ENCODE measurements at regions not wholly inside any gene's neighbourhood (a gene's known extent, or its start where the extent isn't known, plus 50 kb on each side); places are given as distances from the start of the nearest gene placed in this dataset.
A peak's percentile ranks its signal among the peaks of the same experiment; 100 is the strongest.

- Histone ChIP-seq H3K27ac (ENCODE audit: insufficient read depth, low read length) (no peak overlapping the region), H2BK120ac (ENCODE audit: low read depth, low read length) (no peak overlapping the region), H2AFZ (replicated peaks; ENCODE audit: low read length, poor library complexity) (no peak overlapping the region), H3K4me2 (ENCODE audit: low read depth, low read length) (no peak overlapping the region), H4K8ac (ENCODE audit: low read depth in 2 of 2, low read length in 2 of 2) (no peak overlapping the region), H3K9me1 (ENCODE audit: insufficient read depth, low read length) (no peaks in the 10 kb centered on the region), H3K4ac (ENCODE audit: low read depth, low read length) (no peak overlapping the region), H4K20me1 (ENCODE audit: insufficient read depth, low read length) (no peaks in the 10 kb centered on the region), H2AK5ac (ENCODE audit: low read depth, low read length) (no peak overlapping the region), H3K18ac (ENCODE audit: low read depth, low read length) (no peak overlapping the region), H3K14ac (replicated peaks; ENCODE audit: low read depth, low read length) (no peak overlapping the region), H3K79me1 (ENCODE audit: low read depth in 1 of 2, low read length in 2 of 2) (no peaks in the 10 kb centered on the region), H4K91ac (ENCODE audit: insufficient read depth, low read depth, low read length) (no peak overlapping the region), H3K4me1 (ENCODE audit: control insufficient read depth, insufficient read depth, low read length) (no peaks in the 10 kb centered on the region), H2AK9ac (replicated peaks; ENCODE audit: low read depth, low read length, poor library complexity) (no peak overlapping the region), H3K23ac (ENCODE audit: low read depth, low read length) (no peak overlapping the region), H3K9me3 (ENCODE audit: control insufficient read depth, insufficient read depth, low read length) (no peaks in the 10 kb centered on the region), H3K36me3 (ENCODE audit: control insufficient read depth, insufficient read depth, low read length) (no peaks in the 10 kb centered on the region), H2BK15ac (ENCODE audit: low read depth, low read length) (no peak overlapping the region), H3K4me3 (ENCODE audit: insufficient read depth, low read depth, low read length) (no peak overlapping the region), H3K27me3 (ENCODE audit: control insufficient read depth, insufficient read depth, low read length) (no peaks in the 10 kb centered on the region), H3K56ac (ENCODE audit: extremely low read depth, insufficient read depth, low read length) (no peak overlapping the region), H3K9ac (ENCODE audit: low read depth, low read length) (no peak overlapping the region), H2BK5ac (ENCODE audit: low read depth, low read length, poor library complexity, severe bottlenecking) (no peak overlapping the region), H4K5ac (ENCODE audit: low read depth, low read length) (no peak overlapping the region), H2BK20ac (ENCODE audit: low read depth, low read length) (no peak overlapping the region)
- POLR2A ChIA-PET (ENCODE audit: unreplicated experiment), result no interaction called here
- in situ Hi-C loops (cut with MboI; ENCODE audit: low sequenced_read_pairs) (no loop called here), intact Hi-C loops (cut with micrococcal nuclease) (no loop called here), dilution Hi-C loops (cut with HindIII; ENCODE audit: low sequenced_read_pairs, unreplicated experiment) (no loop called here)
- no TSS peak for BruUV-seq (replicated peaks)
- TF ChIP-seq MAFK (IDR thresholded peaks at IDR 0.05; ENCODE audit: low read depth, low read length) (peak; percentile 47), USF2 (IDR thresholded peaks at IDR 0.05; ENCODE audit: low read depth, low read length) (no peak), BHLHE40 (IDR thresholded peaks at IDR 0.05; ENCODE audit: low read depth, low read length) (no peak), CHD1 (IDR thresholded peaks at IDR 0.05; ENCODE audit: low read depth, low read length) (no peak), NFE2L2 (IDR thresholded peaks at IDR 0.05; ENCODE audit: low read depth, low read length) (no peak), RFX5 (IDR thresholded peaks at IDR 0.05; ENCODE audit: low read depth, low read length) (no peak), FOS (IDR thresholded peaks at IDR 0.05; ENCODE audit: low read depth, low read length) (no peak), RAD21 (IDR thresholded peaks at IDR 0.05; ENCODE audit: low read length) (no peak)
- ATAC-seq (ENCODE audit: low read depth) (no peak), DNase-seq (no peak)
- CTCF ChIA-PET, result interaction anchor here (0.6 kb wide), 1 partner anchor 709 kb away, joined by 3 read pairs; no protein-coding TSS in a partner anchor
- WGBS, 2 experiments (ENCODE audit: extremely low coverage in 2 of 2, insufficient read length in 1 of 2), result no CpG with 5 or more reads among the region's 4 CpGs
Observed at GRCh38 chr12:41700940-41701339, 443.7 kb downstream of the GXYLT1 start.

All from IMR-90 (cell line).